C4-2B (cell line): ENCODE measurements at regions not wholly inside any gene's neighbourhood (a gene's known extent, or its start where the extent isn't known, plus 50 kb on each side); places are given as distances from the start of the nearest gene placed in this dataset.

Experiments
- CTCF ChIP-seq: fragments of 450-650 bp; conservative IDR thresholded peaks from 2 replicates; pipeline ENCODE4 v1.5.1; 2017; ENCODE audit warnings: mild to moderate bottlenecking
- ZFX ChIP-seq: fragments of 450-650 bp; IDR thresholded peaks from 2 replicates; pipeline ENCODE4 v1.6.1; 2017

- TF ChIP-seq ZFX (no peak), CTCF (no peak)
Measured at GRCh38 chr1:98316286-98316905, 345.1 kb upstream of the SNX7 start.
